ENCODE measurements at regions not wholly inside any gene's neighbourhood (a gene's known extent, or its start where the extent isn't known, plus 50 kb on each side); places are given as distances from the start of the nearest gene placed in this dataset.
A peak's percentile ranks its signal among the peaks of the same experiment; 100 is the strongest.

GRCh38 chr20:5675103-5676091 lies 64.6 kb upstream of the GPCPD1 start (continued):
- TF ChIP-seq ZNF239 (CRISPR knock-in tag; IDR thresholded peaks at IDR 0.05) (peak; percentile 39; the same call in 1 of the 2 replicates), ELF1 (tag; IDR thresholded peaks at IDR 0.05) (peak; percentile 49; the same call in 1 of the 2 replicates), CBFA2T3 (IDR thresholded peaks at IDR 0.05) (peak; percentile 97), DPF2 (IDR thresholded peaks at IDR 0.05) (peak; percentile 93), MXI1 (IDR thresholded peaks at IDR 0.05; ENCODE audit: low read depth, low read length) (peak; percentile 17; the same call in 1 of the 2 replicates), ETV6 (IDR thresholded peaks at IDR 0.05; ENCODE audit: borderline replicate concordance in 1 of 2, low read depth in 2 of 2, low read length in 1 of 2) (peak in 1 of 2 experiments; percentile 36; a peak in 1 of 4 replicates), ETV6 (CRISPR knock-in tag; IDR thresholded peaks at IDR 0.05; ENCODE audit: borderline replicate concordance) (no peak), ADNP (tag; IDR thresholded peaks at IDR 0.05) (peak; percentile 85), SMARCB1 (IDR thresholded peaks at IDR 0.05; ENCODE audit: insufficient read length, low read depth) (no peak), MTA2 (IDR thresholded peaks at IDR 0.05; ENCODE audit: low read depth) (peak; percentile 93), ZNF143 (CRISPR knock-in tag; IDR thresholded peaks at IDR 0.05) (no peak), SMAD4 (CRISPR knock-in tag; conservative IDR thresholded peaks at IDR 0.05) (peak; percentile 60), KDM1A (IDR thresholded peaks at IDR 0.05) (peak; percentile 80 to 87), ARHGAP35 (IDR thresholded peaks at IDR 0.05; ENCODE audit: partially characterized antibody) (no peak), RAD51 (IDR thresholded peaks at IDR 0.05; ENCODE audit: borderline replicate concordance, low read depth) (no peak), SOX6 (IDR thresholded peaks at IDR 0.05) (peak; percentile 88), GMEB1 (CRISPR knock-in tag; IDR thresholded peaks at IDR 0.05) (no peak), ZMIZ1 (IDR thresholded peaks at IDR 0.05; ENCODE audit: low read depth in 2 of 2, low read length in 2 of 2) (peak in 1 of 2 experiments; percentile 87; a peak in 2 of 4 replicates), ZNF449 (CRISPR knock-in tag; IDR thresholded peaks at IDR 0.05) (no peak), CBFA2T2 (conservative IDR thresholded peaks at IDR 0.05) (peak; percentile 96), TOE1 (IDR thresholded peaks at IDR 0.05; ENCODE audit: borderline replicate concordance) (peak; percentile 36; the same call in 1 of the 2 replicates), TOE1 (CRISPR knock-in tag; IDR thresholded peaks at IDR 0.05; ENCODE audit: borderline replicate concordance, low read depth) (no peak)

Data from K562 (cell line).